A549 (cell line): ENCODE measurements at regions not wholly inside any gene's neighbourhood (a gene's known extent, or its start where the extent isn't known, plus 50 kb on each side); places are given as distances from the start of the nearest gene placed in this dataset.

Experiments
- CTCF ChIP-seq: fragments of >200 bp; sonication (Bioruptor Twin); formaldehyde crosslinking; IDR thresholded peaks from 3 replicates; pipeline ENCODE4 v1.5.1; 2016
- EP300 ChIP-seq, 2 experiments: fragments of >200 bp; sonication (Bioruptor Twin); formaldehyde crosslinking; IDR thresholded peaks; 2 replicates in 1 of 2; 3 replicates in 1 of 2; pipeline ENCODE4 v1.6.1; 2016 to 2017
- KDM5A ChIP-seq: fragments of 200-600 bp; sonication (generic); IDR thresholded peaks from 2 replicates; pipeline ENCODE4 v1.6.1; 2016; ENCODE audit warnings: antibody characterized with exemption, mild to moderate bottlenecking
- POLR2A ChIP-seq: IDR thresholded peaks from 2 replicates; pipeline ENCODE4 v1.6.1; 2012; ENCODE audit warnings: mild to moderate bottlenecking, low read length
- USF2 ChIP-seq: fragments of 450-650 bp; IDR thresholded peaks from 2 replicates; pipeline ENCODE4 v1.6.1; 2014; ENCODE audit warnings: antibody characterized with exemption

GRCh38 chr14:98999345-98999744 is 272.7 kb downstream of the BCL11B start:
- TF ChIP-seq EP300 (IDR thresholded peaks at IDR 0.05), result no peak
- no peak for TF ChIP-seq KDM5A
- no peak for TF ChIP-seq POLR2A
- peak; percentile 82 for TF ChIP-seq USF2
- TF ChIP-seq CTCF, result no peak
